ENCODE measurements at regions not wholly inside any gene's neighbourhood (a gene's known extent, or its start where the extent isn't known, plus 50 kb on each side); places are given as distances from the start of the nearest gene placed in this dataset.

DNA sequence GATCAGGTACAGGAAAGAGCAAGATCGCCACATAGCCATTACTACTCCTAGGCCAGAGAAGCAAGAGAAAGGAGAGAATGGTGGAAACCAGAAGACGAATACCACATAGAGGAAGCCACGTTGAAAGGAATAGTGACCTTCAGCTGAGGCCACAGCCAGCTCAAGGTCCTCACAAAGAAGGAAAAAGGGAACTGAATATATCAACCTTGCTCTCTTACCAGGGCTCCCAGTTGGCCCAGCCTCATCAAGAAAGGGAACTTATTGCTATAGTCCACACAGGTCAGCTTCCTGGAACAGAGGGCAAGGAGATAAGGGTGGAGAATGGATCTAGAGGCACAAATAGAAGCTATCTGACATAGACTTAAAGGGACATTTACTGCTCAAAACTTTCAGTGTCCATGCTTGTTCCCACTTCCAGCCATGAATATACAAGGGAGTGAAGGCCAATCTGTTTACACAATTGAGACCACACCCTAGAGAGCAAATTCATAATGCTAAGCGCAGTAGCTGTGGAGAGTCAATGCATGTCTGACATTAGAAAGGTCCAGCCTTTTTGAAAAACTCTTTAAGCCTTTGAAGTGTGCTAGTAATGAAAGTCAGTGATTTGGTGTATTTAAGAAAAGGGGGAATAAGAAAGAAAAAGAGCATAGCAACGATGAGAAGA is 120.7 kb upstream of the ZC3H11B start:
- no peak overlapping the region for H3K56ac ChIP-seq (ENCODE audit: extremely low read depth, insufficient read depth, low read length)
- no peak overlapping the region for H3K4me2 ChIP-seq (ENCODE audit: low read depth, low read length)
- no peaks in the 10 kb centered on the region for H3K9me1 ChIP-seq (ENCODE audit: insufficient read depth, low read length)
- no peak for DNase-seq
- no peaks in the 10 kb centered on the region for H3K79me1 ChIP-seq (ENCODE audit: low read depth in 1 of 2, low read length in 2 of 2)
- intact Hi-C loops (cut with micrococcal nuclease): no loop called here
- no peaks in the 10 kb centered on the region for H4K20me1 ChIP-seq (ENCODE audit: insufficient read depth, low read length)
- no peak overlapping the region for H2BK5ac ChIP-seq (ENCODE audit: low read depth, low read length, poor library complexity, severe bottlenecking)
- no CpG with 5 or more reads among the region's 5 CpGs for WGBS, 2 experiments (ENCODE audit: extremely low coverage in 2 of 2, insufficient read length in 1 of 2)
- H2AK5ac ChIP-seq (ENCODE audit: low read depth, low read length): no peak overlapping the region
- no peak overlapping the region for H2BK120ac ChIP-seq (ENCODE audit: low read depth, low read length)
- no peak for ATAC-seq (ENCODE audit: low read depth)
- no peak overlapping the region for H2BK20ac ChIP-seq (ENCODE audit: low read depth, low read length)
- H3K36me3 ChIP-seq (ENCODE audit: control insufficient read depth, insufficient read depth, low read length): no peaks in the 10 kb centered on the region
- in situ Hi-C loops (cut with MboI; ENCODE audit: low sequenced_read_pairs): no loop called here
- TF ChIP-seq CEBPB (IDR thresholded peaks at IDR 0.05; ENCODE audit: low read depth, low read length): no peak
- no peak for TF ChIP-seq RCOR1 (IDR thresholded peaks at IDR 0.05; ENCODE audit: insufficient replicate concordance, low read length)
- TF ChIP-seq SMC3 (IDR thresholded peaks at IDR 0.05; ENCODE audit: low read depth, low read length): no peak
- TF ChIP-seq, protein P1, sequence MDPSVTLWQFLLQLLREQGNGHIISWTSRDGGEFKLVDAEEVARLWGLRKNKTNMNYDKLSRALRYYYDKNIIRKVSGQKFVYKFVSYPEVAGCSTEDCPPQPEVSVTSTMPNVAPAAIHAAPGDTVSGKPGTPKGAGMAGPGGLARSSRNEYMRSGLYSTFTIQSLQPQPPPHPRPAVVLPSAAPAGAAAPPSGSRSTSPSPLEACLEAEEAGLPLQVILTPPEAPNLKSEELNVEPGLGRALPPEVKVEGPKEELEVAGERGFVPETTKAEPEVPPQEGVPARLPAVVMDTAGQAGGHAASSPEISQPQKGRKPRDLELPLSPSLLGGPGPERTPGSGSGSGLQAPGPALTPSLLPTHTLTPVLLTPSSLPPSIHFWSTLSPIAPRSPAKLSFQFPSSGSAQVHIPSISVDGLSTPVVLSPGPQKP (IDR thresholded peaks at IDR 0.05; ENCODE audit: borderline replicate concordance, low read depth, low read length): no peak
- TF ChIP-seq, protein P2, sequence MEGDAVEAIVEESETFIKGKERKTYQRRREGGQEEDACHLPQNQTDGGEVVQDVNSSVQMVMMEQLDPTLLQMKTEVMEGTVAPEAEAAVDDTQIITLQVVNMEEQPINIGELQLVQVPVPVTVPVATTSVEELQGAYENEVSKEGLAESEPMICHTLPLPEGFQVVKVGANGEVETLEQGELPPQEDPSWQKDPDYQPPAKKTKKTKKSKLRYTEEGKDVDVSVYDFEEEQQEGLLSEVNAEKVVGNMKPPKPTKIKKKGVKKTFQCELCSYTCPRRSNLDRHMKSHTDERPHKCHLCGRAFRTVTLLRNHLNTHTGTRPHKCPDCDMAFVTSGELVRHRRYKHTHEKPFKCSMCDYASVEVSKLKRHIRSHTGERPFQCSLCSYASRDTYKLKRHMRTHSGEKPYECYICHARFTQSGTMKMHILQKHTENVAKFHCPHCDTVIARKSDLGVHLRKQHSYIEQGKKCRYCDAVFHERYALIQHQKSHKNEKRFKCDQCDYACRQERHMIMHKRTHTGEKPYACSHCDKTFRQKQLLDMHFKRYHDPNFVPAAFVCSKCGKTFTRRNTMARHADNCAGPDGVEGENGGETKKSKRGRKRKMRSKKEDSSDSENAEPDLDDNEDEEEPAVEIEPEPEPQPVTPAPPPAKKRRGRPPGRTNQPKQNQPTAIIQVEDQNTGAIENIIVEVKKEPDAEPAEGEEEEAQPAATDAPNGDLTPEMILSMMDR (conservative IDR thresholded peaks at IDR 0.05; ENCODE audit: low read depth, low read length): no peak
- no peak for TF ChIP-seq MAFK (IDR thresholded peaks at IDR 0.05; ENCODE audit: low read depth, low read length)
- no peak for TF ChIP-seq BHLHE40 (IDR thresholded peaks at IDR 0.05; ENCODE audit: low read depth, low read length)
- no peak for TF ChIP-seq RAD21 (IDR thresholded peaks at IDR 0.05; ENCODE audit: low read length)
- TF ChIP-seq USF2 (IDR thresholded peaks at IDR 0.05; ENCODE audit: low read depth, low read length): no peak
- no peak for TF ChIP-seq CHD1 (IDR thresholded peaks at IDR 0.05; ENCODE audit: low read depth, low read length)
- ChIA-PET POLR2A (ENCODE audit: unreplicated experiment) (no interaction called here), CTCF (no interaction called here)
- no peak overlapping the region for H3K18ac ChIP-seq (ENCODE audit: low read depth, low read length)
- H3K4ac ChIP-seq (ENCODE audit: low read depth, low read length): no peak overlapping the region
- H2AK9ac ChIP-seq (replicated peaks; ENCODE audit: low read depth, low read length, poor library complexity): no peak overlapping the region
- no peak overlapping the region for H3K9ac ChIP-seq (ENCODE audit: low read depth, low read length)
- H3K9me3 ChIP-seq (ENCODE audit: control insufficient read depth, insufficient read depth, low read length): no peaks in the 10 kb centered on the region
- no peak overlapping the region for H3K23ac ChIP-seq (ENCODE audit: low read depth, low read length)
- H3K14ac ChIP-seq (replicated peaks; ENCODE audit: low read depth, low read length): no peak overlapping the region
- no TSS peak for BruUV-seq (replicated peaks)
- no peak overlapping the region for H2BK15ac ChIP-seq (ENCODE audit: low read depth, low read length)
- H3K27me3 ChIP-seq (ENCODE audit: control insufficient read depth, insufficient read depth, low read length): no peaks in the 10 kb centered on the region
- H4K8ac ChIP-seq (ENCODE audit: low read depth in 2 of 2, low read length in 2 of 2): no peak overlapping the region
- dilution Hi-C loops (cut with HindIII; ENCODE audit: low sequenced_read_pairs, unreplicated experiment): no loop called here
- H4K5ac ChIP-seq (ENCODE audit: low read depth, low read length): no peak overlapping the region
- H3K4me1 ChIP-seq (ENCODE audit: control insufficient read depth, insufficient read depth, low read length): no peaks in the 10 kb centered on the region
- no peak overlapping the region for H3K4me3 ChIP-seq (ENCODE audit: insufficient read depth, low read depth, low read length)
- no peak overlapping the region for H3K27ac ChIP-seq (ENCODE audit: insufficient read depth, low read length)
- H4K91ac ChIP-seq (ENCODE audit: insufficient read depth, low read depth, low read length): no peak overlapping the region
- no peak overlapping the region for H2AFZ ChIP-seq (replicated peaks; ENCODE audit: low read length, poor library complexity)
